Stimulated activated CD4-positive, alpha-beta T cell treated with anti-CD3 and anti-CD28 coated beads, Interleukin-4, amount 100 ng/mL, for 1 hour (primary cell): ENCODE measurements at regions not wholly inside any gene's neighbourhood (a gene's known extent, or its start where the extent isn't known, plus 50 kb on each side); places are given as distances from the start of the nearest gene placed in this dataset.

Experiments used
- DNase-seq: peaks from one replicate; pipeline ENCODE4 v3.0.0-alpha.2; 2020

- DNase-seq, result no peak
These were observed 127.3 kb upstream of the NUDT7 start for GRCh38 chr16:77594799-77595596.

- no peak for DNase-seq
These were observed 126.1 kb upstream of the NUDT7 start for GRCh38 chr16:77596261-77596660.

GRCh38 chr16:77599793-77600415, 122.4 kb upstream of the NUDT7 start:
- no peak for DNase-seq

GRCh38 chr16:77600555-77600954, 121.8 kb upstream of the NUDT7 start:
- no peak for DNase-seq

- no peak for DNase-seq
These were observed 118.7 kb upstream of the NUDT7 start for GRCh38 chr16:77603656-77604055.

- no peak for DNase-seq
These were observed 111.8 kb upstream of the NUDT7 start for GRCh38 chr16:77610496-77610895.

GRCh38 chr16:77611386-77611785, 110.9 kb upstream of the NUDT7 start:
- no peak for DNase-seq

GRCh38 chr16:77612596-77612995, 109.7 kb upstream of the NUDT7 start:
- no peak for DNase-seq

- no peak for DNase-seq
These were observed 109.2 kb upstream of the NUDT7 start for GRCh38 chr16:77613095-77613494.

- DNase-seq, result no peak
These were observed 104.8 kb upstream of the NUDT7 start for GRCh38 chr16:77617553-77617952.

GRCh38 chr16:77617996-77618395, 104.3 kb upstream of the NUDT7 start:
- DNase-seq, result no peak

GRCh38 chr16:77618951-77619350, 103.4 kb upstream of the NUDT7 start:
- DNase-seq, result no peak

GRCh38 chr16:77624085-77624484, 98.2 kb upstream of the NUDT7 start:
- DNase-seq, result no peak

GRCh38 chr16:77636615-77637014, 85.7 kb upstream of the NUDT7 start:
- no peak for DNase-seq

GRCh38 chr16:77637940-77638339, 84.4 kb upstream of the NUDT7 start:
- no peak for DNase-seq

GRCh38 chr16:77643176-77643575, 79.1 kb upstream of the NUDT7 start:
- DNase-seq, result no peak

- DNase-seq, result no peak
These were observed 76.5 kb upstream of the NUDT7 start for GRCh38 chr16:77645764-77646163.

- no peak for DNase-seq
These were observed 74.6 kb upstream of the NUDT7 start for GRCh38 chr16:77647726-77648125.

GRCh38 chr16:77650761-77651160, 71.6 kb upstream of the NUDT7 start:
- DNase-seq, result no peak

- DNase-seq, result no peak
These were observed 69.9 kb upstream of the NUDT7 start for GRCh38 chr16:77652399-77652798.

GRCh38 chr16:77657016-77657415, 65.3 kb upstream of the NUDT7 start:
- DNase-seq, result no peak

GRCh38 chr16:77660311-77660710, 62.0 kb upstream of the NUDT7 start:
- no peak for DNase-seq

GRCh38 chr16:77662246-77662645, 60.1 kb upstream of the NUDT7 start:
- no peak for DNase-seq

- no peak for DNase-seq
These were observed 58.6 kb upstream of the NUDT7 start for GRCh38 chr16:77663711-77664110.

- DNase-seq, result no peak
These were observed 55.5 kb upstream of the NUDT7 start for GRCh38 chr16:77666771-77667170.
